Breast epithelium (tissue), 4 donors: ENCODE measurements at regions not wholly inside any gene's neighbourhood (a gene's known extent, or its start where the extent isn't known, plus 50 kb on each side); places are given as distances from the start of the nearest gene placed in this dataset.

ENCODE experiments used
- DNase-seq, 2 donors: peaks; one replicate each; pipeline ENCODE4 v3.0.0-alpha.2; 2019; ENCODE audit warnings: low spot score in 2 of 2
- H3K27ac ChIP-seq, 2 donors: fragments of 200-600 bp; sonication (generic) in 1 of 2; one replicate each; pipeline ENCODE4 v1.5.1; 2016 to 2019; ENCODE audit warnings: mild to moderate bottlenecking in 1 of 2
- H3K27me3 ChIP-seq, 2 donors: fragments of 200-600 bp; sonication (generic) in 1 of 2; one replicate each; pipeline versions ENCODE4 v1.5.1 to v1.6.0; 2017 to 2019; ENCODE audit warnings: control low read depth in 1 of 2, mild to moderate bottlenecking in 1 of 2
- H3K36me3 ChIP-seq: fragments of 200-600 bp; one replicate; pipeline ENCODE4 v1.5.1; 2019
- H3K4me1 ChIP-seq, 2 donors: fragments of 200-600 bp; sonication (generic); one replicate each; pipeline ENCODE4 v1.5.1; 2016 to 2019; ENCODE audit warnings: control low read depth in 1 of 2
- H3K4me3 ChIP-seq, 3 donors: fragments of 200-600 bp; sonication (generic); 1 replicate in 2 of 3; 2 replicates in 1 of 3; pipeline ENCODE4 v1.5.1; 2016 to 2019; ENCODE audit warnings: mild to moderate bottlenecking in 3 of 3, moderate library complexity in 2 of 3
- H3K9me3 ChIP-seq, 2 donors: fragments of 200-600 bp; sonication (generic) in 1 of 2; one replicate each; pipeline ENCODE4 v1.5.1; 2016 to 2019; ENCODE audit warnings: control low read depth in 1 of 2
- CTCF ChIP-seq, 3 donors: fragments of 450-650 bp; IDR thresholded peaks; one replicate each; pipeline ENCODE4 v1.5.1; 2016 to 2017; ENCODE audit warnings: antibody characterized with exemption in 3 of 3, mild to moderate bottlenecking in 3 of 3, moderate library complexity in 3 of 3
- POLR2A ChIP-seq: fragments of 450-650 bp; IDR thresholded peaks from one replicate; pipeline ENCODE4 v1.6.1; 2016; ENCODE audit warnings: antibody characterized with exemption, mild to moderate bottlenecking, moderate library complexity
- POLR2AphosphoS5 ChIP-seq, 3 donors: sonication (generic); formaldehyde crosslinking; IDR thresholded peaks; one replicate each; pipeline ENCODE4 v1.6.1; 2017; ENCODE audit warnings: antibody characterized with exemption in 3 of 3
- intact Hi-C: fragments of 100-400 bp; cut with DNase I; formaldehyde crosslinking; loops from one replicate; pipeline ENCODE4 v1.15.1; 2023; ENCODE audit warnings: low total_unique reads

GRCh38 chr17:72238157-72238673 lies 117.4 kb downstream of the SOX9 start:
- Histone ChIP-seq H3K27me3 (no peaks in the 10 kb centered on the region), H3K36me3 (no peaks in the 10 kb centered on the region), H3K27ac (no peak overlapping the region), H3K9me3 (no peaks in the 10 kb centered on the region), H3K4me1 (no peaks in the 10 kb centered on the region), H3K4me3 (no peak overlapping the region)
- DNase-seq: no peak
- no peak for TF ChIP-seq CTCF (IDR thresholded peaks at IDR 0.05)
- no peak for TF ChIP-seq POLR2A
- TF ChIP-seq POLR2AphosphoS5 (IDR thresholded peaks at IDR 0.05): no peak
- intact Hi-C loops: no loop called here

- DNase-seq: no peak
- H3K4me1 ChIP-seq: no peaks in the 10 kb centered on the region
- H3K27me3 ChIP-seq: no peaks in the 10 kb centered on the region
- intact Hi-C loops: no loop called here
- H3K4me3 ChIP-seq: no peak overlapping the region
- TF ChIP-seq POLR2AphosphoS5 (IDR thresholded peaks at IDR 0.05): no peak
- no peak for TF ChIP-seq POLR2A
- TF ChIP-seq CTCF (IDR thresholded peaks at IDR 0.05): no peak
- no peak overlapping the region for H3K27ac ChIP-seq
- H3K9me3 ChIP-seq: peaks cover 0 to 3% of the 10 kb centered on the region in 2 donors
- H3K36me3 ChIP-seq: no peaks in the 10 kb centered on the region
Observed at GRCh38 chr17:72239548-72239947, 118.7 kb downstream of the SOX9 start.

- Histone ChIP-seq H3K27ac (no peak overlapping the region), H3K36me3 (no peaks in the 10 kb centered on the region), H3K9me3 (peaks cover 0 to 3% of the 10 kb centered on the region in 2 donors), H3K27me3 (no peaks in the 10 kb centered on the region), H3K4me1 (no peaks in the 10 kb centered on the region), H3K4me3 (no peak overlapping the region)
- DNase-seq: no peak
- intact Hi-C loops: loop anchor here (10.0 kb wide), 1 partner anchor 336 kb away; no protein-coding TSS in a partner anchor
- TF ChIP-seq CTCF (IDR thresholded peaks at IDR 0.05) (no peak), POLR2A (no peak), POLR2AphosphoS5 (IDR thresholded peaks at IDR 0.05) (no peak)
Observed at GRCh38 chr17:72240333-72240732, 119.5 kb downstream of the SOX9 start.

GRCh38 chr17:72244494-72244893 lies 123.7 kb downstream of the SOX9 start:
- Histone ChIP-seq H3K36me3 (no peaks in the 10 kb centered on the region), H3K9me3 (peaks cover 0 to 3% of the 10 kb centered on the region in 2 donors), H3K27me3 (no peaks in the 10 kb centered on the region), H3K4me1 (no peaks in the 10 kb centered on the region), H3K27ac (no peak overlapping the region), H3K4me3 (no peak overlapping the region)
- no peak for DNase-seq
- TF ChIP-seq CTCF (IDR thresholded peaks at IDR 0.05) (no peak), POLR2A (no peak), POLR2AphosphoS5 (IDR thresholded peaks at IDR 0.05) (no peak)
- intact Hi-C loops: loop anchor here (10.0 kb wide), 1 partner anchor 340 kb away; no protein-coding TSS in a partner anchor

- no peak overlapping the region for H3K27ac ChIP-seq
- no peaks in the 10 kb centered on the region for H3K27me3 ChIP-seq
- no peaks in the 10 kb centered on the region for H3K4me1 ChIP-seq
- peaks cover 0 to 3% of the 10 kb centered on the region in 2 donors for H3K9me3 ChIP-seq
- H3K36me3 ChIP-seq: no peaks in the 10 kb centered on the region
- no peak for TF ChIP-seq POLR2A
- no peak for TF ChIP-seq CTCF (IDR thresholded peaks at IDR 0.05)
- no peak for TF ChIP-seq POLR2AphosphoS5 (IDR thresholded peaks at IDR 0.05)
- no peak for DNase-seq
- intact Hi-C loops: loop anchor here (10.0 kb wide), 1 partner anchor 340 kb away; no protein-coding TSS in a partner anchor
- H3K4me3 ChIP-seq: no peak overlapping the region
Observed at GRCh38 chr17:72244956-72245355, 124.1 kb downstream of the SOX9 start.
